AG04449 (cell line): ENCODE measurements at regions not wholly inside any gene's neighbourhood (a gene's known extent, or its start where the extent isn't known, plus 50 kb on each side); places are given as distances from the start of the nearest gene placed in this dataset.

Experiments
- CTCF ChIA-PET: fragments of 350-600 bp; formaldehyde crosslinking; extraction: SDS; loops from one replicate; lab custom pipeline; 2021; ENCODE audit warnings: antibody characterized with exemption; lab: Yijun Ruan, JAX
- POLR2A ChIA-PET: fragments of 400-600, 350-600 bp; formaldehyde crosslinking; extraction: SDS; loops from one replicate; lab custom pipeline; 2020; ENCODE audit warnings: antibody characterized with exemption, inconsistent platforms; lab: Yijun Ruan, JAX
- DNase-seq: peaks from one replicate; pipeline ENCODE4 v3.0.0-alpha.2; 2010; ENCODE audit warnings: low read depth, low spot score
- H3K4me3 ChIP-seq: 2 replicates; pipeline ENCODE4 v1.5.1; 2011; ENCODE audit warnings: low read depth, mild to moderate bottlenecking, control low read depth, low read length
- TF ChIP-seq, protein P1 (sequence below): IDR thresholded peaks from one replicate; pipeline ENCODE4 v1.5.1; 2011; ENCODE audit warnings: mild to moderate bottlenecking, moderate library complexity, low read length, control low read depth, inconsistent platforms; ENCODE audit not compliant: insufficient read depth; ENCODE audit errors: missing control alignments

DNA sequence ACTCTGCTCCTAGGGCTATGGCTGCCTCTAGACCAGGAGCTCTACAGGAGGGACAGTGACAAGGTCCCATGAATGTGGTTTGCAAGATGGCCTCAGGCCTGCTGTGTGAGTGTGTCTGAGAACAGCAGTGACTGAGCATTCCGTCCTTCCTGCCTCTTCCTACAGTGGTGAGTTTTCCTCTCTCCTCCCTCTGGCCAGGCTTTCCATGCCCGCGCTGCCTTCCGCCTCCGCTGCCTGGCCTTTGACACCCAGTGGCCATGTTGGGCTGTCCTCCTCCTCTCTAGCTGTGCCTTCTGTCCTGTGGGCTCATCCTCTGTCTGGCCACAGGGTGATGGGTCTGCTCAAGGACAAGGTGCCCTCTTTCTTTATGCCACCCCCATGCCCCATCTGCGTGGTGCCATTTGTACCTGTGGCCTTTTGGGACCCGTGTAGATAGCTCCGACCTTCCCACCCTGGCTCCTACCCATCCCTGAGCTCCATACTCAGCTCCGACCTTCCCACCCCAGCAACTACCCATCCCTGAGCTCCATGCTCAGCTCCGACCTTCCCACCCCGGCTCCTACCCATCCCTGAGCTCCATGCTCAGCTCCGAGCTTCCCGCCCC is 970.4 kb downstream of the BRD1 start:
- ChIA-PET CTCF (no interaction called here), POLR2A (no interaction called here)
- TF ChIP-seq, protein P1, sequence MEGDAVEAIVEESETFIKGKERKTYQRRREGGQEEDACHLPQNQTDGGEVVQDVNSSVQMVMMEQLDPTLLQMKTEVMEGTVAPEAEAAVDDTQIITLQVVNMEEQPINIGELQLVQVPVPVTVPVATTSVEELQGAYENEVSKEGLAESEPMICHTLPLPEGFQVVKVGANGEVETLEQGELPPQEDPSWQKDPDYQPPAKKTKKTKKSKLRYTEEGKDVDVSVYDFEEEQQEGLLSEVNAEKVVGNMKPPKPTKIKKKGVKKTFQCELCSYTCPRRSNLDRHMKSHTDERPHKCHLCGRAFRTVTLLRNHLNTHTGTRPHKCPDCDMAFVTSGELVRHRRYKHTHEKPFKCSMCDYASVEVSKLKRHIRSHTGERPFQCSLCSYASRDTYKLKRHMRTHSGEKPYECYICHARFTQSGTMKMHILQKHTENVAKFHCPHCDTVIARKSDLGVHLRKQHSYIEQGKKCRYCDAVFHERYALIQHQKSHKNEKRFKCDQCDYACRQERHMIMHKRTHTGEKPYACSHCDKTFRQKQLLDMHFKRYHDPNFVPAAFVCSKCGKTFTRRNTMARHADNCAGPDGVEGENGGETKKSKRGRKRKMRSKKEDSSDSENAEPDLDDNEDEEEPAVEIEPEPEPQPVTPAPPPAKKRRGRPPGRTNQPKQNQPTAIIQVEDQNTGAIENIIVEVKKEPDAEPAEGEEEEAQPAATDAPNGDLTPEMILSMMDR: no peak
- H3K4me3 ChIP-seq: no peak overlapping the region
- DNase-seq: no peak

DNA sequence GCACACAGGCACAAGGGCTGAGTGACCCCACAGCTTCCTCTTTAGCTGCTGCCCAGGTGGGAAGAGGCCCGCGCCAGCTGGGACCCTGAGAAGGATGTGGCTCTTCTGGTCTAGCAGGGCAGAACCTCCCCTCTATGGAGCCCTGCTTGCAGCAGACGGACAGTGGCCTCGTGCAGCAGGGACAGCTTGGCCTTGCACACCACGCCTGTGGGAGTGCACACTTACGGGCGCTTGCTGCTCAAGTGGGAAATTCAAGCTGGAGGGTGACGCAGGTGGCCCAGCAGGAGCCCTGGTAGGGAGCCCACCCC is 971.4 kb downstream of the BRD1 start:
- H3K4me3 ChIP-seq: no peak overlapping the region
- ChIA-PET CTCF (no interaction called here), POLR2A (no interaction called here)
- DNase-seq: no peak
- TF ChIP-seq, protein P1: no peak

DNA sequence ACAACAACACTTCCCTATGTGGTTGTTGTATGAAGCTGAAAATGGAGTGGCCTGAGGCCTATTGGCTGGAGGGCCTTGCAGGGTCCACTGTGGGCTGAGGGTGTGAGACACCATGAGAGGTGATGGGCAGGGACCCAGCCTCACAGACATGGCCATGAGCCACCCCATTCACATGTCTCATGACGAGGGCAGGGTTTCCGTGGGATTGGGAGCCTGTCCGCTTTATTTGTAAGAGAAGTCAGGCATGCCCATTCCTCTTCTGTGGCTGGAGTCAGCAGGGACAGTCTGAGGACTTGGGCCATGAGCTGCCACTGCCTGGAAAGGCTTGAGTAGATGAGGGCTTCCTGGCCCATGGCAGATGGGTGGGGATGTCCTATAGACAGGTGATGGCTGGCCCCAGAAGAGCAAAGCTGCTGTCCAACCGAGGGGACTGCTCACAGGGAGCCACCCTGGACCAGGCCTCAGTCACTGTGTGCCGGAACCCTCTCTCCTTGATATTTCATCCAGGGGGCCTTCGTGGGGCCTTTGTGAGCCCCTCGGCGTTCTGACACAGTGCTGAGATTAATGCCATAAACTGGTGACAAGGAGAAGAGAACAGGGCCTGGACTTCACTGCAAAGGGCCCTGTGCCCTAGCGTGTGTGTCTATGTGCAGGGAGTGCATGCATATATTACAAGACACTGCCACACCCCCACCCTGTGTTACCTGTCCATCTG is 971.9 kb downstream of the BRD1 start:
- TF ChIP-seq, protein P1: no peak
- ChIA-PET CTCF (no interaction called here), POLR2A (no interaction called here)
- H3K4me3 ChIP-seq: no peak overlapping the region
- DNase-seq: no peak

DNA sequence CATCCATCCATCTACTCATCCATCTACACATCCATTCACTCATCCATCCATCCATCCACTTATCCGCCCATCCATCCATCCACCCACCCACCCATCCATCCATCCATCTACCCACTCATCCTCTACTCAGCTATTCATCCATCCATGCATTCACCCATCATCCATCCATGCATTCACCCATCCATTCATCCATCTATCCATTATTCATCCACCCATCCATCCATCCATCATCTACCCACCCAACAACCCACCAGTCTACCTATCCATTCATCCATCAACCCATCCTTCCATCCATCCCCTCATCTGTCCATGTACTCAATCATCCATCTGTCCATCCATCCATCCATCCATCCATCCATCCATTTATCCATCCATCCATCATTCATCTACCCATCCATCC is 972.7 kb downstream of the BRD1 start:
- POLR2A ChIA-PET: no interaction called here
- H3K4me3 ChIP-seq: no peak overlapping the region
- DNase-seq: no peak
- TF ChIP-seq, protein P1: no peak
- CTCF ChIA-PET: interaction anchor here (1.3 kb wide), 1 partner anchor 20 kb away, joined by 3 read pairs; no protein-coding TSS in a partner anchor

DNA sequence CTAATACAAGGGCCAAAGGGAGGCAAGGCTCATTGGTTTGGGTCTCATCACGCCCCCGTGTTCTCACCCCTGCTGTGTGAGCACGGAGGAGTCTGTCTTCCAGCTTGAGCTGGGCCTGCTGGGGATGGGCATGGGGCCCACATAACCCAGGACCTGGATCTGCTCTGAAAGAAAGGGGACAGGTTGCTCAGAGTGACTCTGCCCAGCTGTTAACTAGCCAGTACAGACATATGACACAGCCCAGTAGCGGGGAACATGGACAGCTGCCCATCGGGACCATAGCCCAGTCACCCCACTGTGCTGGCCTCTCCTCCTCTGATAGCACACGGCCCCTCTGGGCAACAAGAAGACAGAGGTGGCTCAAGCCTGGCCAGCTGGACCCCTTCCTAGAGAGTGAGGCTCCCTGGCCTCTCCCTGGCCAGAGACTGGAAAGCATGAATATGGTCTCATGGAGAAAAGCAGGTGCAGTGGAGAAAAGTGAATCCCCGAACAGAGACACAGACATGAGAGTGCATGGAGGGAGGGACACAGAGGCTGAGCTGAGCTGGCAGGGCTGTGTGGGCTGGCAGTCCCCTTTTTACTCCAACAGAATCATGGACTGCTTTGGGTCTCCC is 973.9 kb downstream of the BRD1 start:
- TF ChIP-seq, protein P1: no peak
- H3K4me3 ChIP-seq: no peak overlapping the region

GRCh38 chr22:48851933-48852549 is 975.6 kb downstream of the BRD1 start:
- TF ChIP-seq, protein P1: no peak
- CTCF ChIA-PET: no interaction called here
- DNase-seq: no peak
- H3K4me3 ChIP-seq: no peak overlapping the region
- POLR2A ChIA-PET: no interaction called here

More for the DNA sequence above, 973.9 kb downstream of the BRD1 start:
- no peak for DNase-seq
- ChIA-PET POLR2A (no interaction called here), CTCF (interaction anchor here (1.3 kb wide), 1 partner anchor 18 kb away, joined by 3 read pairs; no protein-coding TSS in a partner anchor)
